CD4-positive, alpha-beta T cell treated with Interleukin-1 beta for 1 hour (primary cell): ENCODE measurements at regions not wholly inside any gene's neighbourhood (a gene's known extent, or its start where the extent isn't known, plus 50 kb on each side); places are given as distances from the start of the nearest gene placed in this dataset.
"Not testable (repeated sequence)": the region's sequence is repeated elsewhere in the genome, so short reads cannot be mapped to it uniquely, and the experiment has no call there.

Source experiments
- DNase-seq, 2 donors: peaks; one replicate each; pipeline ENCODE4 v3.0.0-alpha.2; 2020 to 2022

DNA sequence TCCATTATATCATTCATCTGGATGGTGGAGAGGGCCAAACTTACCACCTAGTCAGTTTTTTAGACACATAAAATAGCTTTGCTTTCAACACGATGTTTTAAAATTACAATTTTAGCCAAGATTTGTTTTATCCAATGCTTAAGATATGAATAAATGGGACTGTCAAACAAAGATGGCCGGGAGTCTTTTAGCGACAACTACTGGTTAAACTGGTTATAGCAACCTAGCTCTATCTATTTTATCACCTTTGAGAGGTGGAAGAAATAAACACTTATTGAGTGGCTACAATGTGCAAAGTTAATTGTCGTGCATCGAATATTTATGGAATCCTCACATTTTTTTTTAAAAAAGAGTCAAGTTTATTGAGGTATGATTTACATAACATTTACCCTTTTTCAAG lies 279.8 kb downstream of the MIAT start:
- DNase-seq: no peak

DNA sequence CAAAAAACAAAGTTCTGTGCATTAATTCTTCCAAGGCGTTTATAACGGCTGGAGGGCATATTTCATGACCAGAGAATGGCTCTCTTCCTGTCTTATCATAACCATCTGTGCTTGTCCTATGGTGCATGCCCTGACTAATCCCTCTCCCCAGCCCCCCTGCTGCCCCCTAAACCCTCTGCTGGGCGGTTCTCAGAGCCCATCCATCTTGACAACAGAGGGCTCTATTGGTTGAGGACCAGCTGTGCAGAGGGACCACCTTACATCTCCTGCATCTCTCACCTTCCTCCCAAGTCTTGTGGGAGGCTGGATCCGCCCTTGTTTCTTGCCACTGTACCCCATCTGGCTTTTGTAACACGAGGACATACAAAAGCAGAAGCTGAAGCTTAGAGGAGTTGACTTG lies 282.1 kb downstream of the MIAT start:
- no peak for DNase-seq

DNA sequence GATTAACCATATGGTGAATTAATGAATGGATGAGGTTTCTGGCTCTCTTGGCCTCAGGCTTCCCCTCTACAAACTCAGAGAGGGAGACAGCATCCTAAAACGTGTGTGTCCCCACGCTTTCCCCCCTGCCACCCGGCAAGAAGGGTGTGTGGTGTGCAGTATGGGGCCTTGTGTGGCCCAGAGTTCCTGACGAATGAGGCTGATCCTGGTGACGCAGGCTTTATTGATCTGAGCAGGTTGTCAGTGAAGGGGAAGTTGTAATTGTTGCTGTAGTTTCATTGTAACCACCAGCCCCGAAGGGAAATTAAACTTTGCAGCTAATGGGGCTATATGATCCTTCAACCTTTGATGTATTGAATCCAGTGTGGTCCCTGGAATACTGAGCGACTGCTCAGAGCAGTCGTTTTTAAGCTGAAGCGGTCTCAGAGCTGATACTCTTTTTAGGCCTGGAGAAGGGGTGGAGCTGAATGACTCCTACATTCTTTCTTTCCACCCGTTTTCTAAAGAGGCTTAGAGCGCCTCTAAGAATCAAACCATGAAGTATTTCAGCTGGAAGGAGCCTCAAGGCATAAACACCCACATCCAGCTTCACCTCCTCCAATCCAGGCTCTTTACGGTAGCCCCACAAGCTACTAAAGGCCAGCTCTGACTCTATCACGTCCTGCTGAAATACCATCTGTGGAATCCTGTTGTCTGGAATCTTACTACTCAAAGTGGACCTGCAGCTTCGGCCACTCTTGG lies 284.7 kb downstream of the MIAT start:
- DNase-seq: no peak

DNA sequence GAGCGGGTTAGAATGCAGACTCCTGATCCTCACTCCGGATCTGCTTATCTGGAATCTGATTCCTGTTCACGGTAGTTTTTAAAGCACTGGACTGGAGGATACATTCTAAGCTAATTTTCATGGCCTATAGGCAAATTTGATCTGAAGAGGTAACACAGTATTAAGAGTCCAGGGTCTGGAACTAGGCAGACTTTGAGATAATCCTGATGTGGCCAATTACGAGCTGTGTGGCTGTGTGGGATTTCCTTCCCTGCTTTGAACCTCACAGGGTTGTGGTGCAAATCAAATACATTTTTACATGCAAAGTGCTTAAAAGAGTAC lies 285.2 kb downstream of the MIAT start:
- no peak for DNase-seq

DNA sequence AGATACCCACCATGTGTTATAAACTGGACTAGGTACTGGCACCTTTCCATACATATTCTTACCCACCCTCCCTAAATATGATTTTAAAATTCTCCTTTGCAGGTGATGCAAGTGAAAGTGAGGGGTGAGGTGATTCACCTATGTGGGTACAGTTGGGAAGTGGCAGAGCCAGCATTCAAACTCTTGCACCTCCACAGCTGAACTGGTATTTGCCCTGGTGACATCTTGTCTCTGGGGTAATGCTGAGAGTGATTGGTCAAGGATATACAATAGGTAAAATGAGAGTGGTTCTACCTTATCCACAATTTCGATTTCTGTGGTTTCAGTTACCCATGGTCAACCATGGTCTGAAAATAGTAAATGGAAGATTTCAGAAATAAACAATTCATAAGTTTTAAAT lies 288.2 kb downstream of the MIAT start:
- DNase-seq: no peak

DNA sequence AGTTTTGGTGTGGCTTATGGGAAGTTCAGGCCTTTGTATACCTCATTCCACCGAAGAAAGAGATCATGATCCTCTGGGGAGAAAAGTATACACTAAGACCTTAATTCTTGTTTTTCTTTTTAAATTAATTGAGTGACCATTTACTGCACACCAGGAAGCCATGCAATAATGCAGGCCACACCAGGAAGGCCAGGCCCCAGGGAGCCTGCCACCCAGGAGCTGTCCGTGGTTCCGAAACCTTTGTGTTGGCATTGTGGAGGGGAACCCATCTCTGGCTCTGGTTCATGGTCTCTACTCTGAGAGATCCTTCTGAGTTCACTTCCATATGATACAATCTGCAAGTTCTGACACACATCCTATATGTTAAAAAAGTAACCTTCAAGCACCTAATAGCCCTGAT lies 291.8 kb downstream of the MIAT start:
- DNase-seq: no peak

DNA sequence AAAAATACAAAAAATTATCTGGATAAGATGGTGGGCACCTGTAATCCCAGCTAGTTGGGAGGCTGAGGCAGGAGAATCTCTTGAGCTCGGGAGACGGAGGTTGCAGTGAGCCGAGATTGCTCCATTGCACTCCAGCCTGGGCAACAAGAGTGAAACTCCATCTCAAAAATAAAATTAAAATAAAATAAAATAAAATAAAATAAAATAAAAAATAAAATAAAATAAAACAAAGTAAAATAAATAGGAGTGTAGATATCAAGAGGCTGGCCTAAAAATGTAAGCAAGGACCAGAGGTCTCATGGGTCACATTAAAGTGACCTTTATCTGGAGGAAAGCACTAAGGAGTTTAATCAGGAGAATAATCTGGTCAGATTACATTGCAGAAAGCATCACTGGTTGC lies 293.8 kb downstream of the MIAT start:
- DNase-seq: not testable (repeated sequence)

DNA sequence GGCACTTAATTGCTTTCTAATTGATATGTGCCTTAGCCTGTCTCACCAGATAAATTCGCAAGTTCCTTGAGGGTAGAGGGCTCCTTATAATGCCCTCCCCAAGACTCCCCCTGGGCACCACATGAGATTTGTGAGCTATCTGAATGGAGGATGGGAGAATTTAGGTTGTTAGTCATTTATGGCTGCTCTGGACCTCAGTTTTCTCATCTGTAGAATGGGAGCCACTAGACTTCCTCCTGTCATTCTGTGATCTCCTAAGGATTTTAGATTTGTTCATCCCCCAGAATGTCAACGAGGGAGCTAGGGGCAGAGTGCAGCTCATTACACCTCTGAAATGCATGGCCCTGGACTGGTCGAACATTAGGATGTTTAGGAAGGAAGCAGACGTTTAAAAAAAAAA lies 294.6 kb downstream of the MIAT start:
- DNase-seq: no peak

DNA sequence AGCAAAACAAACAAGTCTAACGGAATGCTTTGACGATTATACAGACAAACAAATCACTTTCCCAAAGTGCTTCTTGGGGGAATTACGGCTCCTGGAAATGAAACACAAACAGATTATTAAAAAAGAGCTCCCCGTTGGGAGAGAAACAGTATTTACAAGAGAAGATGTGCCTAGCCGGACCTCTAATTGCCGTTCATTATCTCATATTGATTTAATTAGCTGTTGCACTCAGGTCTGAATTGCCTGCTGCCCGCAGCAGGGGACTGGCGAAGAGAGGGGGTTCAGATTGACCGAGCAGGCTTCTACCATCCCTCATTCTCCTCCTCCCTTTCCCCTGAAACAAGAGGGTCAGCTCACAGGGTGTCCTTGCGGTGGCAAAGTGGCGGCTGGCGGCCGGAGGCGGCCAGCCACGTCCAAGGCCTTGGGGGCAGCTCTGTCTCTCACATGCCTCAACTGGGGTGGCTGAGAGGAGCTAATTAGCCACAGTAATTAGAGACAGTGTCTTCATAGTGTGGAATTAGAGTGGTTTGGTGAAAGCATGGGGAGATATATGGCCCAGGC lies 295.1 kb downstream of the MIAT start:
- DNase-seq: no peak

DNA sequence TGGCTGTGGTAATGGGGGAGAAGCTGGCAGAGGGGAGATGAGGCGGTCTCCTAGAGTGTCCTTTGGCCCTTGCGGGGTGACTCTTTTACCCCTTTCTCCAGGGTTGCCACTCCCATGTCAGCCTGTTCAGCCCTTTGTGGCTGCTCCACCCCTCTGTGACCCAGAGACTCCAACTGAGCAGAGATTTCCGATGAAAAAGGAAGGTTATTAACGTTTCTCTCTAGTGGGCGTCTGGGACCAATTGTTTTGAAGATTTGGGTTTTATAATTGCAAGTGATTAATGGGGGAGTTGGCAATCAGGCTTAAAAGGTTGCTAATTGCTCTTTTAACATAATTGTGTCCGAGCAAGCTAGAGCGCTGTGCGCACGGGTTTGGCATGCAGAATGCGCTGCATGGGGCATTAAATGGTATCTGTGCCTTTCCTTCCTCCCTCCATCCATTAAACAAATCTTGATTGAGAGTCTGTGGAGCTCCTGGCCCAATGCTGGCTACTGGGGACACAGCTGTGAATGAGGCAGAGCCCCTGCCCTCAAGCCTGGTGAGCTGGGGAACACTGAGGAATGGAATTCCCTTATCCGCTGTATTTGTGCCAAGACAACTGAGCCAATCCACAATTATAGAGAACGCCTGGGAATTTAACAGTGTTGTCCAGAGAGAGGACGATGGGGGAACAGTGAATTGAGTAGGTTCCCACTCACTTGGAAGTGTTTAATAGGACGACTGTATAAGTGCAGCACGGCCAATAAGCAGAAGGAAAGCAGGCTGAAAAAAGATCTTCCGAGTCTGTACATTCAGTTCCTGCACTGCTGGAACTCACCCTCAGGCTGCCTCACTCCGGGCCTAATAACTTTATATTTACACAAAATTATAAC lies 295.9 kb downstream of the MIAT start:
- DNase-seq: no peak

DNA sequence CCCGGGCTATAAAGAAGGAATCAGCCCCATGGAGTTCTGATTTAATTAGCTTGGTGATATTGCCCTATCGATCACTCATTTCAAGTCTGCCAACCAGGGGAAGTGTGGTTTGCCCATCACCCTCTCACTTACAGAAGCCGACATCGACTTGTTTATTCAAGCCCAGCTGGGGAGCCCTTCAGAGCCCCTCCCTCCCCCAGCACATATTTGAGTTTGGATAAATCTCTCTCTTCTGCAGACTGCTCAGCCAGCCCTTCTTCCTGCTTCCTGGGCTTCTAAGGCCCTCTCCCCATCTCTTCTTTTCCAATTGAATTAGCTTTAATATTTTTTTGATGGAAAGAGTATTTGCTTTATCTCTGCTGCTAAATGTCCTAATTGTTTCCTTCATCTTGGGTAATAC lies 299.0 kb downstream of the MIAT start:
- DNase-seq: no peak

DNA sequence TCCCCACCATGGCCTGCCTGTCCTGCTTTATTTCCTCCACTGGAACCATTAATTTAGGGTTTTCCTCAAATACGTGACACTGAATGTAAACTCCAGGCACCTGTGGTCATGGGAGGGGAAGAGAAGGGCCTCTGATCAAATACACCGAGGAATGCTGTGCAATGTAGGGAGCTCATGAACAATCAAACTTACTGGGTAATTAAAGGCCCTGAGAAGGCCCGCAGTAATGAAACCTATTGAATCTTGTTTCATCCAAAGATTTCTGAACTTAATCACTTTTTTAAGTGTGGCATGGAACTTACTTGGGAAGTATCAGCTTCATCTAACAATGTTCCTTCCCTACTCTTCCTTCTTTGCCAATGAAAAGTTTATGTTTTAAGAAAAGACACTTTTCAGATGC lies 299.8 kb downstream of the MIAT start:
- DNase-seq: no peak

DNA sequence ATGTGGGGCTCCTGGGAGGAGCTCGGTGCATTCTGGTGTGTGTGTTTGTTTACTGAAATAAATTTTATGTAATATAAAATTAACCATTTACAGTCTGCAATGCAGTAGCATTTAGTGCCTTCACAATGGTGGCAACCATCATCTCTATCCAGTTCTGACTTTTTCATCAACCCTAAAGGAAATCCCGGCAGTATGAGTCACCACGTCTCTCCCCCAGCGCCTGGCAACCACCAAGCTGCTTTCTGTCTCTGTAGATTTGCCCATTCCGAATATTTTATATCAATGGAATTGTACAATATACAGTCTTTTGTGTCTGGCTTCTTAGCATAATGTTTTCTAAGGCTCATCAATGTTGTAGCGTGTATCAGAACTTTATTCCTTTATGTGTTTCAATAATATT lies 300.5 kb downstream of the MIAT start:
- no peak for DNase-seq

DNA sequence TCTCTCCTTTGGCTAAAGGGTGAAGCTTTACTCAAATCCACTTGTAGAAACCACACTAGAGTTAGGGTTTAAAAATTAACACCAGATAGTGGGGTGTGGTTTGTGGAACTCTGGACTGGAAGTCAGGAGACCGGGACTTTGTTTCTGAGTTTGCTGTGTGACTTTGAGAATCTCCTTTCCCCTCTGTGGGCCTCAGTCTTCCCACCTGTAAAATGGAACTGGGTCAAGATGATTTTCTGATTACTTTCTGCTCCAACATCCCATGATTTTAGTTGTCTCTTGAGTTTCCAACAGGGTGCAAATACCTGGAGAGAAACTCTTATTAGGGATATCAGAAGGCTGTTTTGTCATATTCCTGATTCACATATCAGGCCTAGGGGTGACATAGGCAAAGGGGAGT lies 301.0 kb downstream of the MIAT start:
- no peak for DNase-seq

DNA sequence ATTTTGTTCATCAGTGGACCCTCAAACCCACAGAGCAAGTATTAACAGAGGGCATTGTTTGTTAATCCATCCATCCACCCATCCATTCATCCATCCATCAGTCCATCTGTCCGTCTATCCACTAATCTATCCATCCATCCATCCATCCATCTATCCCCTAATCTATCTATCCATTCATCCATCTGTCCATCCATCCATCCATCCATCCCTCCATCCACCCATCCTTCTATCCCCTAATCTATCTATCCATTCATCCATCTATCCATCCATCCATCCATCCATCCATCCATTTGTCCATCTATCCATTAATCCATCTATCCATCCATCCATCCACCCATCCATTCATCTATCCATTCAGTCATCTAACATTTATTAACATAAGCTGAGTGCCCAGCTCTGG lies 307.3 kb downstream of the MIAT start:
- DNase-seq: no peak

DNA sequence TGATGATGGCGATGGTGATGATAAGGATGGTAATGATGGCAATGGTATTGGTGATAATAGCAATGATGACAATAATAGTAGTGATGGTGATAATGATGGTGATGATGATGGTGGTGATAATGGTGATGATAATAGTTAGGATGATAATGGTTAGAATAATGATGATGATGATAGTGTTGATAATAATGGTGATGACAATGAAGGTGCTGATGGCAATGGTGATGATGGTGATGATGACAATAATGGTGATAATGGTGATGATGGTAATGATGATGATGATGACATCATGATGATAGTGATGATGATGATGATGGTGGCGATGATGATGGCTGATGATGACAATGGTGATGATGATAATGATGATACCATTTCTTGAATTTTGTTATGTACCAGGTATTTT lies 309.9 kb downstream of the MIAT start:
- DNase-seq: no peak

DNA sequence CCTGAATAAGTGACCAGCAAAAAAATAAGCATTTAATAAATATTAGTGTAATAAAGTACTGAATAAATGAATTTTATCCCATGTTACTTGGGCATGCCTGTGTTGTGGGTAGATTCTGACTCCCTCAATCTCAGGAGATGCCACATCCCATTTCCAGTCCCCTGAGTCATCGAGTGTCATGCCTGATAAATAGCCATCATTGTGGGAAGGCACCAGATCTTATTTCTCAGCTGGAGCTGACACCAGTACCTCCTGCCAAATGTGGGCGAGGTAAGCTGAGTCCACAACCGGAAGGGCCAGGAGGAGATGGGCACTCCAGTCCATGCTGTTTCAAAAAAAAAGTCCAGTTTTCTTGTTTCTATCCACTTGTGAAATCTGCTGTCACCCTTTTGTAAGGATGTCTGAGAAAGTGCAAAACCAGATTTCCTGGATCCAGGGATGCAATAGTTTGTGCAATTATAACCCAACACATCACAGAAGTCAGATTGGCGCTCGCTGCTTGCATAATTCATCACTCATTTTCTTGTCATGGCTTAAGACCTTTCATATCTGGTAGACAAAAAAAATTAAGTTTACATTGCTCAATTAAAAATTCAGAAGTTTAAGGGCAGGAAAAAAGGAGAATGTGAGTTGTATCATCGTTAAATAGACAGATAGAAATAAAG lies 311.6 kb downstream of the MIAT start:
- no peak for DNase-seq

DNA sequence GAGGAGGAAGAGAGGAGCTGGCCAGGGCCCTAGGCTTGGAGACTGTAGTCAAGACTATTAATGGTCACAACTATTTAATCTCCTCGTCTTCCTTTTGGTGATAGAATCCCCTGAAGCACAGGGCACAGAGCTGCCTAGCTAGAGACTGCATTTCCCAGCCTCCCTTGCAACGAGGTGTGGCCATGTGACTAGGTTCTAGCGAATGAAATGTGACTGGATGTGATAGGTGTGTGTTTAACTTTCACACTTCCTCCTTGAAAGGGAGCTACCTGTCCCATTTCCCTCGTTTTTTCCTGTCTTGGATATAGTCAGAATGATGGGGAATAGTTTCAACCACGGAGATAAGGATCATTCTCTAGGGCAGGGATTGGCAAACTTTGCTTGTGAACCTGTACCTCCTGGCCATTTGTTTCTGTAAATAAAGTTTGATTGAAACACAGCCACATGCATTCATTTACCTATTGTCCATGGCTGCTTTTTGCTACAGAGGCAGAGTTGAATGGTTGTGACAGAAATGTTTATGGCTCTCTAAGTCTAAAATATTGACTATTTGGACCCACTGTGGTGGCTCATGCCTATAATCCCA lies 313.5 kb downstream of the MIAT start:
- DNase-seq: no peak

DNA sequence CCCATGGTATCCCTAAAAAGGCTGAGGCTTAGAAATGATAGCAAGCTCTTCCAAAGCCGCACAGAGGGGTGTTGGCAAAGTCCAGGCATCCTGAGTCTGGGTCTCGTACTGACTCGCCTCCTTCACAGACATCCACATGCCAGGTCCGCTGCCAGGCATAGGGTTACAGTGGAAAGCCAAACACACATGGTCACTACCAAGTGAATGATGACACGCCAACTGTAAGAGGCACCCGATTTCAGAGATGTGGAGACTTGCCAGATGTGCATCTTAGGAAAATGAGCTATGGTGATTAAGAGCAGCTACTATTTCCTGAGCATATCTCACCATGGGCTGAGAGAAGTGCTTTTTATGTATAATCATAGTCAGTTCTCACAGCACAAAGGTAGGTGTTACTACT lies 314.9 kb downstream of the MIAT start:
- no peak for DNase-seq

DNA sequence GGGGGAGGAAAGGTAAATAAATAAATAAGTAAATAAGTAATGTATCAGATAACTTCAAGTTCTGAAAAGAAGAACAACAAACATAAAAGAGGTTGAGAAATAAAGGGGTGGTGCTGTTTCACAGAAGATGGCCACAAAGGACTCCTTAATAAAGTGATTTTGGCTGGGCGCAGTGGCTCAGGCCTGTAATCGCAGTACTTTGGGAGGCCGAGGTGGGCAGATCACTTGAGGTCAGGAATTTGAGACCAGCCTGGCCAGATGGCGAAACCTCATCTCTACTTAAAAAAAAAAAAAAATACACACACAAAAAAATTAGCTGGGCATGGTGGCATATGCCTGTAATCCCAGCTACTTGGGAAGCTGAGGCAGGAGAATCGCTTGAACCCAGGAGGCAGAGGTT lies 315.5 kb downstream of the MIAT start:
- DNase-seq: not testable (repeated sequence)

DNA sequence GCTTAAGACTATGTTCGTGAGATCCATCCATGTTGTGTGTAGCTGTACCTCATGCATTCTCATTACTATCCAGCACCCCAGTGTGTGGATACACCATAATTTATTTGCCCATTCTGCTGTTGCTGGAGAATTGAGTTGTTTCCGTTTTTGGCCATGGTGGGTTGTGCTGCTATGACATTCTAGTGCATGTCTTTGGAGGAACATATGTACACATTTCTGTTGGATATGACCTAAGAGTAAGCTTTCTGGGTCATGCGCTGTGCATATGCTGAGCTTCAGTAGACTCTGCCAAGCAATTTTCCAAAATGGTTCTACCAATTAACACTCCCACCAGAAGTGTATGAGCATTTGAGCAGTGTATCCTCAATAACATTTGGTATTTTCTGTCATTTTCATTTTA lies 316.6 kb downstream of the MIAT start:
- DNase-seq: no peak

DNA sequence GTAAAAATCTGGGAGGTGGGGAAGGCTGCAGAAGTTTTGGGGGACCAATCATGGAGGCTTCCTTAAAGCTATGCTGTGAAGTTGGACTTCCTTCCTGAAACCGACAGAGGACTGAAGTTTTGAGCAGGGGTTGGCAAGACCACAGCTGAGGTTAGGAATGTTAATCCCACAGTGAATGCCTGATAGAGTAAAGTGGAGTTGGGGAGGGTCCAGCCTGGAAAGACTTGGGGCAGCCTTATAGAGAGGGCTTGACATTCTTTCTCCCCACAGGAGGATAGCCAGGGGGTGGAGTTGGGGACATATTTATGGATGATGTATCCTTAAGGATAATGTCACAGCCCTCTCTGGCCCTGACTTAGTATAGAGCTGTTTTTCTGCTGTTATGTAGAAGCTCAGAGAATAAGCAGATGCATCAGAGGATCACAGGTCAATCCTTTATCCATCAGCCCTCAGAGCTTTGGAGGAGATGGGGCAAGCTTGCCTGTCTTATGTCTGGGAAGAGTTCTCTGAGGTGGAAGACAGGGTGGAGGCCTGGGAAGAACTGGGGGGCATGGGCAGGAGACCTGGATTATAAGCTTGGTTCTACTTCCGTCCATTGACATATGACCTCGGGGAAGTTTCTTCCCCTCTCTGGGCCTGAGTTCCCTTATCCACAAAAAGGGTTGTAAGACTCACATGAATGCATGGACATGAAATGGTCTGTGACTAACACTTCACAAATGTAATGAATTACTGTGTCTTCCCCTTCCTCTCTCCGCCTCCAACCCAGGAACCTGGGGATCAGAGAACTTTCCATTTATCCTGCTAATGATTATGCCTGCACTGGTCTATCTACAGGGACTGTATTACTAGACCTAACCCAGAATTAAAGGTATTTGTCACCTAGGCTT lies 317.8 kb downstream of the MIAT start:
- DNase-seq: no peak
